HCT116 (cell line): ENCODE measurements at regions not wholly inside any gene's neighbourhood (a gene's known extent, or its start where the extent isn't known, plus 50 kb on each side); places are given as distances from the start of the nearest gene placed in this dataset.

ENCODE experiments used
- ATAC-seq: fragments of 200-7000 bp; cut with Tn5 transposase; 2 replicates; pipeline ENCODE4 v1.9.1; 2020; ENCODE audit warnings: mild to moderate bottlenecking, moderate library complexity
- BruUV-seq: library from RNA; stranded (reverse); fragments of 400-500 nt; replicated peaks from 2 replicates; lab custom pipeline; 2021; lab: Mats Ljungman, UMichigan
- CTCF ChIA-PET: fragments of 300-600 bp; sonication (Branson Sonifier 250); formaldehyde crosslinking; loops from one replicate; lab custom pipeline; 2021; ENCODE audit warnings: antibody characterized with exemption; lab: Charles Lee
- POLR2A ChIA-PET: fragments of 300-600, 350-600 bp; sonication (Branson Sonifier 250); formaldehyde crosslinking; loops from one replicate; lab custom pipeline; 2021; ENCODE audit warnings: antibody characterized with exemption; lab: Charles Lee
- RAD21 ChIA-PET, 2 experiments: fragments of 300-600 bp; sonication (Branson Sonifier 250); formaldehyde crosslinking; loops; one replicate each; lab custom pipeline; 2023; ENCODE audit warnings: low total read pairs in 2 of 2; ENCODE audit not compliant: uncharacterized antibody in 2 of 2, unreplicated experiment in 2 of 2, low non-redundant PET in 1 of 2; lab: Charles Lee
- DNase-seq: peaks from one replicate; pipeline ENCODE4 v3.0.0-alpha.2; 2010; ENCODE audit warnings: low read depth, low spot score
- H2AFZ ChIP-seq: fragments of 200-600 bp; shearing (Covaris generic), sonication (generic); 2 replicates; pipeline ENCODE4 v1.6.1; 2017; ENCODE audit warnings: low read depth, mixed run types, mixed read lengths, antibody characterized with exemption, low read length; ENCODE audit not compliant: poor library complexity, severe bottlenecking
- H3K27ac ChIP-seq: 2 replicates; pipeline ENCODE4 v1.5.1; 2012; ENCODE audit warnings: low read depth, low read length
- H3K27me3 ChIP-seq: fragments of 200-600 bp; sonication (generic); 2 replicates; pipeline ENCODE4 v1.6.1; 2016; ENCODE audit warnings: mixed run types, low read length, mixed read lengths; ENCODE audit not compliant: insufficient read depth
- H3K36me3 ChIP-seq, 2 experiments: fragments of 200-500 bp in 1 of 2; fragments of 200-600 bp in 1 of 2; sonication (Bioruptor generic) in 1 of 2; sonication (generic) in 1 of 2; 2 replicates each; pipeline versions ENCODE4 v1.5.1 to v1.6.1; 2014 to 2016; ENCODE audit warnings: low read length in 2 of 2, inconsistent platforms in 1 of 2, mixed read lengths in 1 of 2, mixed run types in 1 of 2; ENCODE audit not compliant: insufficient read depth in 2 of 2, control insufficient read depth in 1 of 2
- H3K4me1 ChIP-seq, 2 experiments: fragments of 200-600 bp in 1 of 2; sonication (generic) in 1 of 2; 2 replicates each; pipeline versions ENCODE4 v1.5.1 to v1.6.1; 2012 to 2017; ENCODE audit warnings: low read length in 2 of 2, inconsistent platforms in 1 of 2, mild to moderate bottlenecking in 1 of 2, mixed read lengths in 1 of 2, mixed run types in 1 of 2, moderate library complexity in 1 of 2; ENCODE audit not compliant: insufficient read depth in 2 of 2, control insufficient read depth in 1 of 2
- H3K4me2 ChIP-seq: fragments of 200-600 bp; sonication (generic); 2 replicates; pipeline ENCODE4 v1.6.1; 2017; ENCODE audit warnings: mixed run types, low read length, mixed read lengths
- H3K4me3 ChIP-seq, 2 experiments: fragments of 200-600 bp in 1 of 2; sonication (generic) in 1 of 2; replicated peaks in 1 of 2; 2 replicates each; pipeline ENCODE4 v1.5.1; 2011 to 2016; ENCODE audit warnings: low read length in 2 of 2, control low read depth in 1 of 2, low read depth in 1 of 2, mild to moderate bottlenecking in 1 of 2, mixed read lengths in 1 of 2, mixed run types in 1 of 2
- H3K79me2 ChIP-seq: fragments of 200-600 bp; sonication (generic); 2 replicates; pipeline ENCODE4 v1.6.1; 2017; ENCODE audit warnings: mild to moderate bottlenecking, mixed run types, low read length, moderate library complexity, mixed read lengths; ENCODE audit not compliant: insufficient read depth
- H3K9ac ChIP-seq: fragments of 200-600 bp; sonication (generic); 2 replicates; pipeline ENCODE4 v1.6.1; 2016; ENCODE audit warnings: low read length, mixed read lengths
- H3K9me2 ChIP-seq: fragments of 200-600 bp; sonication (generic), shearing (Covaris generic); 2 replicates; pipeline ENCODE4 v1.6.1; 2017; ENCODE audit warnings: mixed run types, mild to moderate bottlenecking, moderate library complexity; ENCODE audit not compliant: insufficient read depth
- H3K9me3 ChIP-seq, 2 experiments: fragments of 200-500 bp in 1 of 2; fragments of 200-600 bp in 1 of 2; sonication (Bioruptor generic) in 1 of 2; sonication (generic) in 1 of 2; 2 replicates each; pipeline ENCODE4 v1.6.1; 2014 to 2017; ENCODE audit warnings: low read length in 2 of 2, mixed read lengths in 2 of 2, inconsistent platforms in 1 of 2, low read depth in 1 of 2, mild to moderate bottlenecking in 1 of 2, mixed run types in 1 of 2, moderate library complexity in 1 of 2; ENCODE audit not compliant: control insufficient read depth in 1 of 2, insufficient read depth in 1 of 2
- H4K20me1 ChIP-seq: fragments of 200-600 bp; sonication (generic), shearing (Covaris generic); 2 replicates; pipeline ENCODE4 v1.6.1; 2017; ENCODE audit warnings: mixed run types, mild to moderate bottlenecking, moderate library complexity; ENCODE audit not compliant: insufficient read depth
- CBX3 ChIP-seq: IDR thresholded peaks from 2 replicates; pipeline ENCODE4 v1.6.1; 2012; ENCODE audit warnings: low read depth
- EZH2 ChIP-seq: fragments of 200-600 bp; sonication (generic); IDR thresholded peaks from 2 replicates; pipeline ENCODE4 v1.6.1; 2017; ENCODE audit warnings: antibody characterized with exemption, mixed run types
- EZH2phosphoT487 ChIP-seq: fragments of 200-600 bp; IDR thresholded peaks from 2 replicates; pipeline ENCODE4 v1.6.1; 2018; ENCODE audit warnings: antibody characterized with exemption, borderline replicate concordance
- JUND ChIP-seq: IDR thresholded peaks from 2 replicates; pipeline ENCODE4 v1.6.1; 2012
- POLR2A ChIP-seq: IDR thresholded peaks from 2 replicates; pipeline ENCODE4 v1.7.0; 2011; ENCODE audit warnings: borderline replicate concordance; ENCODE audit not compliant: insufficient read depth, insufficient read length; ENCODE audit errors: extremely low read depth
- POLR2AphosphoS5 ChIP-seq: IDR thresholded peaks from 2 replicates; pipeline ENCODE4 v1.6.1; 2011; ENCODE audit warnings: mild to moderate bottlenecking, low read depth, low read length, moderate library complexity
- RAD21 ChIP-seq: IDR thresholded peaks from 2 replicates; pipeline ENCODE4 v1.6.1; 2012; ENCODE audit warnings: low read depth, mild to moderate bottlenecking
- SRF ChIP-seq: IDR thresholded peaks from 2 replicates; pipeline ENCODE4 v1.6.1; 2012; ENCODE audit warnings: low read depth
- ZFX ChIP-seq: fragments of 450-650 bp; IDR thresholded peaks from 2 replicates; pipeline ENCODE4 v1.6.1; 2017
- intact Hi-C: fragments of 100-400 bp; cut with micrococcal nuclease; formaldehyde crosslinking; loops from 2 replicates; pipeline ENCODE4 v1.10.0; 2022
- TF ChIP-seq, protein P1 (sequence below): IDR thresholded peaks from 2 replicates; pipeline ENCODE4 v1.6.1; 2012
- TF ChIP-seq, protein P2 (sequence below): IDR thresholded peaks from 2 replicates; pipeline ENCODE4 v1.6.1; 2011; ENCODE audit warnings: mild to moderate bottlenecking, low read length, moderate library complexity; ENCODE audit not compliant: insufficient replicate concordance; ENCODE audit errors: extremely low read depth

DNA sequence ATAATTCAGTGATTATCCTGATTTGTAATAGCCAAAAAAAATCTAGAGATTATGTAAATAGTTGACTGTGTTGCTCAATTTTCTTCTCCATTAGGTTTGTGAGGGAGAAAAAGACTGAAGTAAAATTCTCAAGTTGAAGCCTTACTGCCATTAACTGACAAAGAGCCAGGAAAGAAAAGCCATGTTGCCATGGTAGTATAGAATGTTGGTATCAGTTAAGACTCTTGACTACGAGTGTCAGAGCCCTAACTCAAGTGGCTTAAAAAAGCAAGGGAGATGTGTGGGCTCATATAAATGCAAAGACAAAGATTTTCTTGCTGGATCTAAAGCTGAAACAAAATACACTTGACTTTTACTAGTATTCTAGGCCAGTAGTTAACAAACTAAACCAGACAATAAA, 571.7 kb downstream of the KCTD16 start:
- TF ChIP-seq SRF, result no peak
- TF ChIP-seq JUND, result no peak
- TF ChIP-seq RAD21, result no peak
- TF ChIP-seq CBX3, result no peak
- no peak for TF ChIP-seq POLR2AphosphoS5
- TF ChIP-seq EZH2, result no peak
- TF ChIP-seq, protein P1, sequence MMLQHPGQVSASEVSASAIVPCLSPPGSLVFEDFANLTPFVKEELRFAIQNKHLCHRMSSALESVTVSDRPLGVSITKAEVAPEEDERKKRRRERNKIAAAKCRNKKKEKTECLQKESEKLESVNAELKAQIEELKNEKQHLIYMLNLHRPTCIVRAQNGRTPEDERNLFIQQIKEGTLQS, result no peak
- TF ChIP-seq EZH2phosphoT487, result no peak
- TF ChIP-seq, protein P2, sequence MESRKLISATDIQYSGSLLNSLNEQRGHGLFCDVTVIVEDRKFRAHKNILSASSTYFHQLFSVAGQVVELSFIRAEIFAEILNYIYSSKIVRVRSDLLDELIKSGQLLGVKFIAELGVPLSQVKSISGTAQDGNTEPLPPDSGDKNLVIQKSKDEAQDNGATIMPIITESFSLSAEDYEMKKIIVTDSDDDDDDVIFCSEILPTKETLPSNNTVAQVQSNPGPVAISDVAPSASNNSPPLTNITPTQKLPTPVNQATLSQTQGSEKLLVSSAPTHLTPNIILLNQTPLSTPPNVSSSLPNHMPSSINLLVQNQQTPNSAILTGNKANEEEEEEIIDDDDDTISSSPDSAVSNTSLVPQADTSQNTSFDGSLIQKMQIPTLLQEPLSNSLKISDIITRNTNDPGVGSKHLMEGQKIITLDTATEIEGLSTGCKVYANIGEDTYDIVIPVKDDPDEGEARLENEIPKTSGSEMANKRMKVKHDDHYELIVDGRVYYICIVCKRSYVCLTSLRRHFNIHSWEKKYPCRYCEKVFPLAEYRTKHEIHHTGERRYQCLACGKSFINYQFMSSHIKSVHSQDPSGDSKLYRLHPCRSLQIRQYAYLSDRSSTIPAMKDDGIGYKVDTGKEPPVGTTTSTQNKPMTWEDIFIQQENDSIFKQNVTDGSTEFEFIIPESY, result no peak
- no peak for TF ChIP-seq POLR2A
- no peak for TF ChIP-seq ZFX
- H3K4me1 ChIP-seq, result no peaks in the 10 kb centered on the region
- no peaks in the 10 kb centered on the region for H3K79me2 ChIP-seq
- ChIA-PET POLR2A (no interaction called here), CTCF (no interaction called here), RAD21 (no interaction called here)
- no peaks in the 10 kb centered on the region for H3K9me2 ChIP-seq
- intact Hi-C loops, result no loop called here
- H3K27me3 ChIP-seq, result no peaks in the 10 kb centered on the region
- DNase-seq (no peak), ATAC-seq (no peak)
- no peaks in the 10 kb centered on the region for H3K9me3 ChIP-seq
- no peak overlapping the region for H3K9ac ChIP-seq
- no peaks in the 10 kb centered on the region; the same call in 1 of the 2 replicates for H4K20me1 ChIP-seq
- no TSS peak for BruUV-seq
- no peak overlapping the region for H3K4me3 ChIP-seq
- H3K36me3 ChIP-seq, result no peaks in the 10 kb centered on the region
- H3K27ac ChIP-seq, result no peak overlapping the region
- no peak overlapping the region for H3K4me2 ChIP-seq
- no peak overlapping the region for H2AFZ ChIP-seq
